HFFc6 (cell line): ENCODE measurements at regions not wholly inside any gene's neighbourhood (a gene's known extent, or its start where the extent isn't known, plus 50 kb on each side); places are given as distances from the start of the nearest gene placed in this dataset.

ENCODE experiments used
- DNase-seq: peaks from one replicate; pipeline ENCODE4 v3.0.0-alpha.2; 2018
- H3K27ac Mint-ChIP-seq: 2 replicates; pipeline ENCODE4 v1.8.0; 2020; ENCODE audit warnings: mild to moderate bottlenecking, mixed read lengths
- H3K27me3 Mint-ChIP-seq: 2 replicates; pipeline ENCODE4 v1.8.0; 2021; ENCODE audit warnings: mild to moderate bottlenecking, moderate library complexity, mixed read lengths; ENCODE audit not compliant: insufficient read depth
- H3K36me3 Mint-ChIP-seq: 2 replicates; pipeline ENCODE4 v1.8.0; 2021; ENCODE audit warnings: low read depth, mixed read lengths
- H3K4me1 Mint-ChIP-seq: 2 replicates; pipeline ENCODE4 v1.8.0; 2020; ENCODE audit warnings: low read depth, mixed read lengths
- H3K4me3 Mint-ChIP-seq: 2 replicates; pipeline ENCODE4 v1.8.0; 2020; ENCODE audit warnings: mild to moderate bottlenecking, moderate library complexity, mixed read lengths
- H3K9me3 Mint-ChIP-seq: 2 replicates; pipeline ENCODE4 v1.8.0; 2020; ENCODE audit warnings: mild to moderate bottlenecking, mixed read lengths
- CTCF ChIP-seq: fragments of 200-600 bp; sonication (generic); IDR thresholded peaks from 2 replicates; pipeline ENCODE4 v1.5.0; 2021; ENCODE audit warnings: antibody characterized with exemption, mild to moderate bottlenecking

- TF ChIP-seq CTCF, result no peak
- Mint-ChIP-seq H3K9me3 (no peaks in the 10 kb centered on the region), H3K36me3 (peaks cover 12% of the 10 kb centered on the region), H3K4me3 (peak overlapping the region; percentile 43; the same call in 1 of the 2 replicates), H3K27ac (peak overlapping the region; percentile 78), H3K27me3 (no peaks in the 10 kb centered on the region), H3K4me1 (peaks cover 91% of the 10 kb centered on the region)
- DNase-seq, result no peak
These were observed 117.7 kb upstream of the SLC44A3 start for GRCh38 chr1:94702442-94702815.

GRCh38 chr1:94701796-94702441 is 118.2 kb upstream of the SLC44A3 start:
- DNase-seq, result no peak
- Mint-ChIP-seq H3K9me3 (no peaks in the 10 kb centered on the region), H3K27me3 (no peaks in the 10 kb centered on the region), H3K4me1 (peaks cover 91% of the 10 kb centered on the region), H3K27ac (peak overlapping the region; percentile 78), H3K36me3 (peaks cover 12% of the 10 kb centered on the region), H3K4me3 (peak overlapping the region; percentile 43; the same call in 1 of the 2 replicates)
- TF ChIP-seq CTCF, result no peak

GRCh38 chr1:94698759-94699502 is 121.2 kb upstream of the SLC44A3 start:
- H3K27ac Mint-ChIP-seq, result peak overlapping the region; percentile 86
- peak overlapping the region; percentile 38 for H3K4me3 Mint-ChIP-seq
- TF ChIP-seq CTCF, result peak; percentile 60
- peaks cover 92% of the 10 kb centered on the region for H3K4me1 Mint-ChIP-seq
- peaks cover 33% of the 10 kb centered on the region for H3K36me3 Mint-ChIP-seq
- no peaks in the 10 kb centered on the region for H3K27me3 Mint-ChIP-seq
- H3K9me3 Mint-ChIP-seq, result no peaks in the 10 kb centered on the region; the same call in 1 of the 2 replicates
- DNase-seq, result peak; percentile 84

- Mint-ChIP-seq H3K9me3 (no peaks in the 10 kb centered on the region; the same call in 1 of the 2 replicates), H3K27me3 (no peaks in the 10 kb centered on the region), H3K4me3 (peak overlapping the region; percentile 38), H3K36me3 (peaks cover 37% of the 10 kb centered on the region), H3K4me1 (peaks cover 97% of the 10 kb centered on the region), H3K27ac (peak overlapping the region; percentile 86)
- peak; percentile 51 for DNase-seq
- no peak for TF ChIP-seq CTCF
These were observed 121.8 kb upstream of the SLC44A3 start for GRCh38 chr1:94698356-94698755.

GRCh38 chr1:94697839-94698238 is 122.3 kb upstream of the SLC44A3 start:
- TF ChIP-seq CTCF, result no peak
- peak overlapping the region; percentile 86 for H3K27ac Mint-ChIP-seq
- H3K27me3 Mint-ChIP-seq, result no peaks in the 10 kb centered on the region
- DNase-seq, result no peak
- H3K4me3 Mint-ChIP-seq, result peak overlapping the region; percentile 38
- H3K9me3 Mint-ChIP-seq, result no peaks in the 10 kb centered on the region; the same call in none of the 2 replicates
- peaks cover 93% of the 10 kb centered on the region for H3K4me1 Mint-ChIP-seq
- peaks cover 37% of the 10 kb centered on the region for H3K36me3 Mint-ChIP-seq
